ENCODE measurements at regions not wholly inside any gene's neighbourhood (a gene's known extent, or its start where the extent isn't known, plus 50 kb on each side); places are given as distances from the start of the nearest gene placed in this dataset.

DNA sequence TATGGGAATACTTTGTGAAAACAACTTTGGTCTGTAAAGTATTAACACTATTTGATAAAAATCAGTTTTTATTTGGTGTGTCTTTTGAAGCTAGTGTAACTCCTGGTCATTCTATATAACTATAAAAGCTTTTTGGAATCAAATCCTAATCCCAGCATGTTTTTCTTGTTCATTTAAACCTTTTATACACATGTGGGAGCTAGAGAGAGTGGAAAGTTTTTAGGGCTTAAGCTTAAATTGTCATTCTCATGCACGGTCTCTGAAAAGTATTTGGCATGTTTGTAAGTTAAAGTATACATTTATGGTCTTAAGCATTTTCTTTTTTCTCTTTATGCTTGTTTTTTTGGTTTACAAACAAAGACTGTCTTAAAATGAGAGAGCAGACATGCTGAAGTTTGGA, 83.4 kb upstream of the RARB start:
- TF ChIP-seq, protein P1, sequence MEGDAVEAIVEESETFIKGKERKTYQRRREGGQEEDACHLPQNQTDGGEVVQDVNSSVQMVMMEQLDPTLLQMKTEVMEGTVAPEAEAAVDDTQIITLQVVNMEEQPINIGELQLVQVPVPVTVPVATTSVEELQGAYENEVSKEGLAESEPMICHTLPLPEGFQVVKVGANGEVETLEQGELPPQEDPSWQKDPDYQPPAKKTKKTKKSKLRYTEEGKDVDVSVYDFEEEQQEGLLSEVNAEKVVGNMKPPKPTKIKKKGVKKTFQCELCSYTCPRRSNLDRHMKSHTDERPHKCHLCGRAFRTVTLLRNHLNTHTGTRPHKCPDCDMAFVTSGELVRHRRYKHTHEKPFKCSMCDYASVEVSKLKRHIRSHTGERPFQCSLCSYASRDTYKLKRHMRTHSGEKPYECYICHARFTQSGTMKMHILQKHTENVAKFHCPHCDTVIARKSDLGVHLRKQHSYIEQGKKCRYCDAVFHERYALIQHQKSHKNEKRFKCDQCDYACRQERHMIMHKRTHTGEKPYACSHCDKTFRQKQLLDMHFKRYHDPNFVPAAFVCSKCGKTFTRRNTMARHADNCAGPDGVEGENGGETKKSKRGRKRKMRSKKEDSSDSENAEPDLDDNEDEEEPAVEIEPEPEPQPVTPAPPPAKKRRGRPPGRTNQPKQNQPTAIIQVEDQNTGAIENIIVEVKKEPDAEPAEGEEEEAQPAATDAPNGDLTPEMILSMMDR (IDR thresholded peaks at IDR 0.05) = no peak
- TF ChIP-seq ZFX (IDR thresholded peaks at IDR 0.05; ENCODE audit: borderline replicate concordance) = no peak
